ENCODE measurements at regions not wholly inside any gene's neighbourhood (a gene's known extent, or its start where the extent isn't known, plus 50 kb on each side); places are given as distances from the start of the nearest gene placed in this dataset.
"Not testable (repeated sequence)": the region's sequence is repeated elsewhere in the genome, so short reads cannot be mapped to it uniquely, and the experiment has no call there.

- DNase-seq = not testable (repeated sequence)
These were observed 63.1 kb upstream of the ZNF658 start for GRCh38 chr9:66837242-66837937.
